ENCODE measurements at regions not wholly inside any gene's neighbourhood (a gene's known extent, or its start where the extent isn't known, plus 50 kb on each side); places are given as distances from the start of the nearest gene placed in this dataset.

- no peak overlapping the region for H2AFZ ChIP-seq (ENCODE audit: low read depth, low read length)
- H3K4me3 ChIP-seq (ENCODE audit: insufficient read depth in 1 of 2, low read depth in 1 of 2, low read length in 2 of 2): no peak overlapping the region
- no peak overlapping the region for H3K4ac ChIP-seq (ENCODE audit: low read depth in 1 of 2, low read length in 2 of 2)
- H3K4me1 ChIP-seq (ENCODE audit: control insufficient read depth, insufficient read depth, low read depth, low read length): no peaks in the 10 kb centered on the region
- no peak overlapping the region for H2BK120ac ChIP-seq (ENCODE audit: low read depth, low read length)
- DNase-seq: no peak
- H4K91ac ChIP-seq (ENCODE audit: low read length): no peak overlapping the region
- no peak overlapping the region for H3K18ac ChIP-seq (ENCODE audit: low read depth in 1 of 2, low read length in 2 of 2)
- H3K23ac ChIP-seq (ENCODE audit: low read length in 2 of 2): no peak overlapping the region
- H4K8ac ChIP-seq (ENCODE audit: low read length): no peak overlapping the region
- 73% methylated on average over 2 of the region's 3 CpGs for WGBS
- H3K9ac ChIP-seq (ENCODE audit: low read length): no peak overlapping the region
- no peaks in the 10 kb centered on the region for H3K79me1 ChIP-seq (replicated peaks; ENCODE audit: low read length, poor library complexity, severe bottlenecking)
- no peaks in the 10 kb centered on the region for H3K27me3 ChIP-seq (ENCODE audit: control insufficient read depth in 1 of 2, insufficient read depth in 1 of 2, low read length in 2 of 2)
- H2BK12ac ChIP-seq (ENCODE audit: low read length in 2 of 2): no peak overlapping the region
- H3K36me3 ChIP-seq (ENCODE audit: control insufficient read depth in 1 of 2, insufficient read depth in 2 of 2, low read depth in 1 of 2, low read length in 2 of 2): no peaks in the 10 kb centered on the region
- no peak overlapping the region for H2AK5ac ChIP-seq (ENCODE audit: low read length, severe bottlenecking)
- H2BK5ac ChIP-seq (ENCODE audit: low read depth, low read length, poor library complexity, severe bottlenecking): no peak overlapping the region
- no peaks in the 10 kb centered on the region for H3K9me3 ChIP-seq (ENCODE audit: control insufficient read depth, low read length)
- no peak overlapping the region for H3K4me2 ChIP-seq (ENCODE audit: low read length, poor library complexity, severe bottlenecking)
- no peak overlapping the region for H3K14ac ChIP-seq (ENCODE audit: low read length in 2 of 2)
- H3K27ac ChIP-seq (ENCODE audit: low read length, poor library complexity, severe bottlenecking): no peak overlapping the region
- no peak overlapping the region for H2BK15ac ChIP-seq (ENCODE audit: low read depth, poor library complexity, severe bottlenecking)
These were observed 427.5 kb downstream of the PDCD6IP start for GRCh38 chr3:34225821-34226366.

- no peak overlapping the region for H3K14ac ChIP-seq (ENCODE audit: low read length in 2 of 2)
- no peak overlapping the region for H3K27ac ChIP-seq (ENCODE audit: low read length, poor library complexity, severe bottlenecking)
- H2BK120ac ChIP-seq (ENCODE audit: low read depth, low read length): no peak overlapping the region
- no peak overlapping the region for H2BK5ac ChIP-seq (ENCODE audit: low read depth, low read length, poor library complexity, severe bottlenecking)
- no peak overlapping the region for H3K4ac ChIP-seq (ENCODE audit: low read depth in 1 of 2, low read length in 2 of 2)
- H3K9me3 ChIP-seq (ENCODE audit: control insufficient read depth, low read length): no peaks in the 10 kb centered on the region
- no peak overlapping the region for H2BK15ac ChIP-seq (ENCODE audit: low read depth, poor library complexity, severe bottlenecking)
- 95% methylated on average over 5 of the region's 5 CpGs for WGBS
- no peaks in the 10 kb centered on the region for H3K79me1 ChIP-seq (replicated peaks; ENCODE audit: low read length, poor library complexity, severe bottlenecking)
- H3K4me3 ChIP-seq (ENCODE audit: insufficient read depth in 1 of 2, low read depth in 1 of 2, low read length in 2 of 2): no peak overlapping the region
- no peak overlapping the region for H2AFZ ChIP-seq (ENCODE audit: low read depth, low read length)
- DNase-seq: no peak
- no peak overlapping the region for H3K23ac ChIP-seq (ENCODE audit: low read length in 2 of 2)
- no peak overlapping the region for H2AK5ac ChIP-seq (ENCODE audit: low read length, severe bottlenecking)
- H3K4me2 ChIP-seq (ENCODE audit: low read length, poor library complexity, severe bottlenecking): no peak overlapping the region
- no peak overlapping the region for H3K9ac ChIP-seq (ENCODE audit: low read length)
- no peaks in the 10 kb centered on the region for H3K4me1 ChIP-seq (ENCODE audit: control insufficient read depth, insufficient read depth, low read depth, low read length)
- H3K27me3 ChIP-seq (ENCODE audit: control insufficient read depth in 1 of 2, insufficient read depth in 1 of 2, low read length in 2 of 2): no peaks in the 10 kb centered on the region
- H4K91ac ChIP-seq (ENCODE audit: low read length): no peak overlapping the region
- H4K8ac ChIP-seq (ENCODE audit: low read length): no peak overlapping the region
- H3K36me3 ChIP-seq (ENCODE audit: control insufficient read depth in 1 of 2, insufficient read depth in 2 of 2, low read depth in 1 of 2, low read length in 2 of 2): no peaks in the 10 kb centered on the region
- H3K18ac ChIP-seq (ENCODE audit: low read depth in 1 of 2, low read length in 2 of 2): no peak overlapping the region
- no peak overlapping the region for H2BK12ac ChIP-seq (ENCODE audit: low read length in 2 of 2)
These were observed 431.4 kb downstream of the PDCD6IP start for GRCh38 chr3:34229876-34230275.

- Histone ChIP-seq H3K4me1 (ENCODE audit: control insufficient read depth, insufficient read depth, low read depth, low read length) (no peaks in the 10 kb centered on the region), H3K79me1 (replicated peaks; ENCODE audit: low read length, poor library complexity, severe bottlenecking) (no peaks in the 10 kb centered on the region), H2BK5ac (ENCODE audit: low read depth, low read length, poor library complexity, severe bottlenecking) (no peak overlapping the region), H3K23ac (ENCODE audit: low read length in 2 of 2) (no peak overlapping the region), H3K4ac (ENCODE audit: low read depth in 1 of 2, low read length in 2 of 2) (no peak overlapping the region), H3K14ac (ENCODE audit: low read length in 2 of 2) (no peak overlapping the region), H3K36me3 (ENCODE audit: control insufficient read depth in 1 of 2, insufficient read depth in 2 of 2, low read depth in 1 of 2, low read length in 2 of 2) (no peaks in the 10 kb centered on the region), H3K4me2 (ENCODE audit: low read length, poor library complexity, severe bottlenecking) (no peak overlapping the region), H3K27ac (ENCODE audit: low read length, poor library complexity, severe bottlenecking) (no peak overlapping the region), H4K91ac (ENCODE audit: low read length) (no peak overlapping the region), H2BK12ac (ENCODE audit: low read length in 2 of 2) (no peak overlapping the region), H2AK5ac (ENCODE audit: low read length, severe bottlenecking) (no peak overlapping the region), H2BK15ac (ENCODE audit: low read depth, poor library complexity, severe bottlenecking) (no peak overlapping the region), H3K4me3 (ENCODE audit: insufficient read depth in 1 of 2, low read depth in 1 of 2, low read length in 2 of 2) (no peak overlapping the region), H4K8ac (ENCODE audit: low read length) (no peak overlapping the region), H2BK120ac (ENCODE audit: low read depth, low read length) (no peak overlapping the region), H3K27me3 (ENCODE audit: control insufficient read depth in 1 of 2, insufficient read depth in 1 of 2, low read length in 2 of 2) (no peaks in the 10 kb centered on the region), H2AFZ (ENCODE audit: low read depth, low read length) (no peak overlapping the region), H3K18ac (ENCODE audit: low read depth in 1 of 2, low read length in 2 of 2) (no peak overlapping the region), H3K9me3 (ENCODE audit: control insufficient read depth, low read length) (no peaks in the 10 kb centered on the region), H3K9ac (ENCODE audit: low read length) (no peak overlapping the region)
- no peak for DNase-seq
- 77% methylated on average over 2 of the region's 2 CpGs for WGBS
These were observed 436.7 kb downstream of the PDCD6IP start for GRCh38 chr3:34235096-34235495.

- H3K14ac ChIP-seq (ENCODE audit: low read length in 2 of 2): no peak overlapping the region
- no peaks in the 10 kb centered on the region for H3K36me3 ChIP-seq (ENCODE audit: control insufficient read depth in 1 of 2, insufficient read depth in 2 of 2, low read depth in 1 of 2, low read length in 2 of 2)
- H3K27me3 ChIP-seq (ENCODE audit: control insufficient read depth in 1 of 2, insufficient read depth in 1 of 2, low read length in 2 of 2): no peaks in the 10 kb centered on the region
- no peak overlapping the region for H4K91ac ChIP-seq (ENCODE audit: low read length)
- H2AFZ ChIP-seq (ENCODE audit: low read depth, low read length): no peak overlapping the region
- H3K9me3 ChIP-seq (ENCODE audit: control insufficient read depth, low read length): no peaks in the 10 kb centered on the region
- no CpG with 5 or more reads among the region's 1 CpG for WGBS
- no peak overlapping the region for H2BK15ac ChIP-seq (ENCODE audit: low read depth, poor library complexity, severe bottlenecking)
- no peak overlapping the region for H4K8ac ChIP-seq (ENCODE audit: low read length)
- H2AK5ac ChIP-seq (ENCODE audit: low read length, severe bottlenecking): no peak overlapping the region
- H3K23ac ChIP-seq (ENCODE audit: low read length in 2 of 2): no peak overlapping the region
- H2BK120ac ChIP-seq (ENCODE audit: low read depth, low read length): no peak overlapping the region
- no peak overlapping the region for H3K27ac ChIP-seq (ENCODE audit: low read length, poor library complexity, severe bottlenecking)
- H3K79me1 ChIP-seq (replicated peaks; ENCODE audit: low read length, poor library complexity, severe bottlenecking): no peaks in the 10 kb centered on the region
- no peaks in the 10 kb centered on the region for H3K4me1 ChIP-seq (ENCODE audit: control insufficient read depth, insufficient read depth, low read depth, low read length)
- H3K18ac ChIP-seq (ENCODE audit: low read depth in 1 of 2, low read length in 2 of 2): no peak overlapping the region
- no peak overlapping the region for H3K9ac ChIP-seq (ENCODE audit: low read length)
- no peak overlapping the region for H2BK12ac ChIP-seq (ENCODE audit: low read length in 2 of 2)
- no peak for DNase-seq
- no peak overlapping the region for H3K4ac ChIP-seq (ENCODE audit: low read depth in 1 of 2, low read length in 2 of 2)
- no peak overlapping the region for H3K4me2 ChIP-seq (ENCODE audit: low read length, poor library complexity, severe bottlenecking)
- H3K4me3 ChIP-seq (ENCODE audit: insufficient read depth in 1 of 2, low read depth in 1 of 2, low read length in 2 of 2): no peak overlapping the region
- H2BK5ac ChIP-seq (ENCODE audit: low read depth, low read length, poor library complexity, severe bottlenecking): no peak overlapping the region
These were observed 439.5 kb downstream of the PDCD6IP start for GRCh38 chr3:34237946-34238345.

Measured in mesenchymal stem cell (in vitro differentiated cells and primary cell).